ENCODE measurements at regions not wholly inside any gene's neighbourhood (a gene's known extent, or its start where the extent isn't known, plus 50 kb on each side); places are given as distances from the start of the nearest gene placed in this dataset.
"Not testable (repeated sequence)": the region's sequence is repeated elsewhere in the genome, so short reads cannot be mapped to it uniquely, and the experiment has no call there.

DNA sequence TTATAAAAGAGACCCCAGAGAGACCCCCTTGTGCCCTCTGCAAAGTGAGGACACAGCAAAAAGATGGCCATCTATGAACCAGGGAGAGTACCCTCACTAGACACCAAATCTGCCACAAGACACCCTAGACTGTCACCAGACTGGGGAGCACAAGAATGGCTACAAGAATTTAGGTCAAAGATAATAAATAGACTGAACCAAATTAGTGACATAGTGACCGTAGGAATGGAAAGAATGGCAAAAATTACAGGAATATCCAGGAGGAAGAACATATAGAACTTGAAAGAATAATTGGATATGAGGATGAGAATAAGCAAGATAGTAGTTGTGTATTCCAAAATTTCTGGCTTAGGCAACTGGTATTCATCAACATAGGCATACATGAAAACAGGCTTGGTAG lies 235.0 kb downstream of the NNT start:
- Histone ChIP-seq H3K27ac (no peak overlapping the region), H3K9ac (no peak overlapping the region), H3K4me3 (no peak overlapping the region), H3K9me2 (ENCODE audit: insufficient read depth) (no peaks in the 10 kb centered on the region), H3F3A (ENCODE audit: insufficient read depth) (peaks cover 17% of the 10 kb centered on the region), H3K27me3 (replicated peaks; ENCODE audit: insufficient read depth) (no peaks in the 10 kb centered on the region), H3K9me3 (ENCODE audit: low read depth) (no peaks in the 10 kb centered on the region), H3K4me2 (ENCODE audit: unreplicated experiment) (no peak overlapping the region), H3K4me1 (ENCODE audit: insufficient read depth) (peaks cover 26% of the 10 kb centered on the region), H2AFZ (no peak overlapping the region), H3K79me2 (ENCODE audit: insufficient read depth) (no peaks in the 10 kb centered on the region), H3K36me3 (ENCODE audit: low read depth) (no peaks in the 10 kb centered on the region), H4K20me1 (ENCODE audit: insufficient read depth) (no peaks in the 10 kb centered on the region)
- TF ChIP-seq EZH2 (IDR thresholded peaks at IDR 0.05; ENCODE audit: insufficient read depth, poor library complexity, severe bottlenecking) = no peak
- TF ChIP-seq EZH2phosphoT487 (IDR thresholded peaks at IDR 0.05; ENCODE audit: insufficient read depth, low read depth) = no peak
- no peak for DNase-seq
- in situ Hi-C loops (cut with MboI) = no loop called here
- WGBS, 2 experiments (ENCODE audit: low coverage in 1 of 2, low lambda C conversion rate in 2 of 2, missing lambda C conversion rate in 2 of 2) = 30 to 45% methylated on average over 1 of the region's 1 CpG

DNA sequence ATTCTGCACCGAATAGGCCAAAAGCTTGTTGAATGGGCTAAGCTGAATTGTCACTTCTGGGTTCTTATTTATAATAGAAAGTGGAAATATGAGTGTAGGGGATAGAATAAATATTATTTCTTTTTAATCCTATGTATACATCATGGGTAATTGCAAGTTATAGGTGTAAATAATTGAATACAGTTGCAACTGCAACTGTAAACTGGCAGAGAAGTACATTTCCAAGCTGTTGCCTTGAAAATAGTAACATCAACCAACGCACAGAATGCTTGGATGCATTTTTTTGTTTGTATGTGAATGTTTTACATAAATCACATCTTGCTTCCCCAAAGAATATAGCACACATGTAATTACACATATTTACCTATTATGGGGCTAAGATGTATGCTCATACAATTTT lies 234.1 kb downstream of the NNT start:
- no peak overlapping the region for H3K27ac ChIP-seq
- in situ Hi-C loops (cut with MboI) = no loop called here
- 27 to 37% methylated on average over 2 of the region's 2 CpGs for WGBS, 2 experiments (ENCODE audit: low coverage in 1 of 2, low lambda C conversion rate in 2 of 2, missing lambda C conversion rate in 2 of 2)
- DNase-seq = no peak
- H3K4me3 ChIP-seq = no peak overlapping the region
- peaks cover 26% of the 10 kb centered on the region for H3K4me1 ChIP-seq (ENCODE audit: insufficient read depth)
- H3K27me3 ChIP-seq (replicated peaks; ENCODE audit: insufficient read depth) = no peaks in the 10 kb centered on the region
- no peaks in the 10 kb centered on the region for H3K36me3 ChIP-seq (ENCODE audit: low read depth)
- peaks cover 17% of the 10 kb centered on the region for H3F3A ChIP-seq (ENCODE audit: insufficient read depth)
- TF ChIP-seq EZH2phosphoT487 (IDR thresholded peaks at IDR 0.05; ENCODE audit: insufficient read depth, low read depth) (no peak), EZH2 (IDR thresholded peaks at IDR 0.05; ENCODE audit: insufficient read depth, poor library complexity, severe bottlenecking) (no peak)
- H3K9me3 ChIP-seq (ENCODE audit: low read depth) = no peaks in the 10 kb centered on the region
- no peak overlapping the region for H3K4me2 ChIP-seq (ENCODE audit: unreplicated experiment)
- H3K79me2 ChIP-seq (ENCODE audit: insufficient read depth) = no peaks in the 10 kb centered on the region
- H4K20me1 ChIP-seq (ENCODE audit: insufficient read depth) = no peaks in the 10 kb centered on the region
- H3K9me2 ChIP-seq (ENCODE audit: insufficient read depth) = no peaks in the 10 kb centered on the region
- no peak overlapping the region for H2AFZ ChIP-seq
- no peak overlapping the region for H3K9ac ChIP-seq

DNA sequence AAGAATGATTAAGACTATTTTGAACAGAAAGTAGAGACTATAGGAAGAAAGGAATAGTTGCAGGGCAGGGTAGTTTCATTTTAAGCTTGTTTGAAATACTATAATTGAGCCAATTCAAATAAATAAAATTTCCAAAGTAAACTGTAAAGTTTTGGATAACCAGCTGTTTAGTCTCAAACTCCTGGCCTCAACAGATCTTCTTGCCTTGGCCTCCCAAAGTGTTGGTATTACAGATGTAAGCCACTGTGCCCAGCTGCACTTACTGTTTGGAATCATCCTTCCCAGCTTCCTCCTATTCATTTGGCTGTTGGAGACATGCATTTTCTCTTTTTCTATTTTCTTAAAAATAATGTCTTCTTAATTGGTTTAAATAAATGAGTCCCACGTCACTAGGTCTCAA lies 231.0 kb downstream of the NNT start:
- in situ Hi-C loops (cut with MboI) = no loop called here
- no peaks in the 10 kb centered on the region for H3K36me3 ChIP-seq (ENCODE audit: low read depth)
- no peaks in the 10 kb centered on the region for H3K9me3 ChIP-seq (ENCODE audit: low read depth)
- no peak for DNase-seq
- H3F3A ChIP-seq (ENCODE audit: insufficient read depth) = peaks cover 3% of the 10 kb centered on the region; the same call in 1 of the 2 replicates
- no peaks in the 10 kb centered on the region for H4K20me1 ChIP-seq (ENCODE audit: insufficient read depth)
- H3K27ac ChIP-seq = no peak overlapping the region
- no peak for TF ChIP-seq EZH2 (IDR thresholded peaks at IDR 0.05; ENCODE audit: insufficient read depth, poor library complexity, severe bottlenecking)
- no peak for TF ChIP-seq EZH2phosphoT487 (IDR thresholded peaks at IDR 0.05; ENCODE audit: insufficient read depth, low read depth)
- no peaks in the 10 kb centered on the region for H3K79me2 ChIP-seq (ENCODE audit: insufficient read depth)
- H3K27me3 ChIP-seq (replicated peaks; ENCODE audit: insufficient read depth) = no peaks in the 10 kb centered on the region
- peaks cover 8% of the 10 kb centered on the region; the same call in 1 of the 2 replicates for H3K4me1 ChIP-seq (ENCODE audit: insufficient read depth)
- H3K4me2 ChIP-seq (ENCODE audit: unreplicated experiment) = no peak overlapping the region
- H3K4me3 ChIP-seq = no peak overlapping the region
- WGBS, 2 experiments (ENCODE audit: low coverage in 1 of 2, low lambda C conversion rate in 2 of 2, missing lambda C conversion rate in 2 of 2) = 16 to 24% methylated on average over 1 of the region's 1 CpG
- no peak overlapping the region for H2AFZ ChIP-seq
- H3K9ac ChIP-seq = no peak overlapping the region
- no peaks in the 10 kb centered on the region for H3K9me2 ChIP-seq (ENCODE audit: insufficient read depth)

DNA sequence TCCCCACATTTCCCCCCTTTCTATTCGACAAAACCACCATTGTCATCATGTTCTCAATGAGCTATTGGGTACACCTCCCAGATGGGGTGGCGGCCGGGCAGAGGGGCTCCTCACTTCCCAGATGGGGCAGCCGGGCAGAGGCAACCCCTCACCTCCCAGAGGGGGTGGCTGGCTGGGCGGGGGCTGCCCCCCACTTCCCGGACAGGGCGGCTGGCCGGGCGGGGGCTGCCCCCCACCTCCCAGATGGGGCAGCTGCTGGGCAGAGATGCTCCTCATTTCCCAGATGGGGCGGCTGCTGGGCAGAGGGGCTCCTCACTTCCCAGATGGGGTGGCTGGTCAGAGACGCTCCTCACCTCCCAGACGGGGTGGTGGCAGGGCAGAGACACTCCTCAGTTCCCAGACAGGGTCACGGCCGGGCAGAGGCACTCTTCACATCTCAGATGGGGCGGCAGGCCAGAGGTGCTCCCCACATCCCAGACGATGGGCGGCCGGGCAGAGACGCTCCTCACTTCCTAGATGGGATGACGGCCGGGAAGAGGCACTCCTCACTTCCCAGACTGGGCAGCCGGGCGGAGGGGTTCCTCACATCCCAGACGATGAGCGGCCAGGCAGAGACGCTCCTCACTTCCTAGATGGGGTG lies 221.5 kb downstream of the NNT start:
- not testable (repeated sequence) for H3K9ac ChIP-seq

DNA sequence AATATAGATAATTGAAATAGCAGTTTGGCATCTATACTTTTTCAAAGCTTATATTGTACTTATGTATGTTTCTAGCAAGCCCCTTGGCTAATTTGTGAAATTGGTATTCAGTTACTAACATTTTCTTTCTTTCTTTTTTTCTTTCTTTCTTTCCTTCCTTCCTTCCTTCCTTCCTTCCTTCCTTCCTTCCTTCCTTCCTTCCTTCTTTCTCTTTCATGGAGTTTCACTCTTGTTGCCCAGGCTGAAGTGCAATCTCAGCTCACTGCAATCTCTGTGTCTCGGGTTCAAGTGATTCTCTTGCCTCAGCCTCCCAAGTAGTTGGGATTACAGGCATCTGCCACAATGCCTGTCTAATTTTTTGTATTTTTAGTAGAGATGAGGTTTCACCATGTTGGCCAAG lies 215.4 kb downstream of the NNT start:
- 6 to 11% methylated on average over 1 of the region's 1 CpG for WGBS, 2 experiments (ENCODE audit: low coverage in 1 of 2, low lambda C conversion rate in 2 of 2, missing lambda C conversion rate in 2 of 2)

More for the DNA sequence above, 221.5 kb downstream of the NNT start:
- H3K4me3 ChIP-seq; H3K36me3 ChIP-seq (ENCODE audit: low read depth); H3F3A ChIP-seq (ENCODE audit: insufficient read depth); H3K27me3 ChIP-seq (replicated peaks; ENCODE audit: insufficient read depth); H3K4me1 ChIP-seq (ENCODE audit: insufficient read depth); H4K20me1 ChIP-seq (ENCODE audit: insufficient read depth); DNase-seq; H3K9me2 ChIP-seq (ENCODE audit: insufficient read depth); H2AFZ ChIP-seq; H3K4me2 ChIP-seq (ENCODE audit: unreplicated experiment); H3K79me2 ChIP-seq (ENCODE audit: insufficient read depth); H3K27ac ChIP-seq; H3K9me3 ChIP-seq (ENCODE audit: low read depth); in situ Hi-C loops (cut with MboI): not testable (repeated sequence)
- WGBS, 2 experiments (ENCODE audit: low coverage in 1 of 2, low lambda C conversion rate in 2 of 2, missing lambda C conversion rate in 2 of 2) = 58 to 61% methylated on average over 18 to 23 of the region's 26 CpGs

More for the DNA sequence above, 215.4 kb downstream of the NNT start:
- H3K27ac ChIP-seq; DNase-seq; in situ Hi-C loops (cut with MboI); H3K9ac ChIP-seq; H3K79me2 ChIP-seq (ENCODE audit: insufficient read depth); H4K20me1 ChIP-seq (ENCODE audit: insufficient read depth); H3K27me3 ChIP-seq (replicated peaks; ENCODE audit: insufficient read depth); H3K9me3 ChIP-seq (ENCODE audit: low read depth); H3K36me3 ChIP-seq (ENCODE audit: low read depth); H3K4me3 ChIP-seq; H3K9me2 ChIP-seq (ENCODE audit: insufficient read depth); H3K4me2 ChIP-seq (ENCODE audit: unreplicated experiment); H2AFZ ChIP-seq; H3F3A ChIP-seq (ENCODE audit: insufficient read depth); H3K4me1 ChIP-seq (ENCODE audit: insufficient read depth): not testable (repeated sequence)
